ENCODE measurements at regions not wholly inside any gene's neighbourhood (a gene's known extent, or its start where the extent isn't known, plus 50 kb on each side); places are given as distances from the start of the nearest gene placed in this dataset.

GRCh38 chr13:85690368-85690767 is 108.9 kb downstream of the SLITRK6 start:
- ATAC-seq (ENCODE audit: low FRiP score in 2 of 2) = no peak

DNA sequence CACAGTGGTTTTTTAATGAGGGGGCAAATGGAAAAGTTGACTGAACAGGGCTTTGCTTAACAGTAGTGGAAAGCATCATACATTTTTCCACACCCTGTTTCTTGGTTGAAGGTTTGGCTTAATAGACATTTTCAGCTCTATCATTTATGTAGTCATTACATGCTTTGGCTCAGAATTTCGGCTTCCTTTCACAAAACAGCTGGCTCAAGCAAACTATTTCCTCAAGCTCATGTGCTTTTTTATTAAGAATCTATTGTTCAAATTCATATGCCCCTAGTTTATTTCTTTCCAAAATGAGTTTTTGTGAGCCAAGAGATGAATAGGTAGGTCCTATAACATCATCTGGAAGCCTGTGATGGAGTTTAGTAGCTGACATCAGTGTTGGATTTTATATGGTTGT is 113.8 kb downstream of the SLITRK6 start:
- no peak overlapping the region for H3K27ac ChIP-seq
- 60% methylated on average over 1 of the region's 1 CpG for whole genome bisulfite sequencing, 2 donors
- TF ChIP-seq CTCF (IDR thresholded peaks at IDR 0.05) (no peak), EP300 (IDR thresholded peaks at IDR 0.05) (no peak), POLR2A (IDR thresholded peaks at IDR 0.05) (no peak), POLR2AphosphoS5 (IDR thresholded peaks at IDR 0.05) (no peak)
- ATAC-seq (ENCODE audit: low FRiP score in 2 of 2) = no peak
- H3K36me3 ChIP-seq = no peaks in the 10 kb centered on the region
- H3K4me1 ChIP-seq = no peaks in the 10 kb centered on the region
- no peaks in the 10 kb centered on the region for H3K9me3 ChIP-seq
- DNase-seq = no peak
- no peaks in the 10 kb centered on the region for H3K27me3 ChIP-seq
- no peak overlapping the region for H3K4me3 ChIP-seq

More at GRCh38 chr13:85690368-85690767, 108.9 kb downstream of the SLITRK6 start:
- no peak overlapping the region for H3K4me3 ChIP-seq
- WGBS, 2 donors = 0 to 36% methylated on average over 1 of the region's 1 CpG
- H3K27ac ChIP-seq = no peak overlapping the region
- TF ChIP-seq CTCF (IDR thresholded peaks at IDR 0.05) = no peak
- TF ChIP-seq EP300 (IDR thresholded peaks at IDR 0.05) = no peak
- no peak for TF ChIP-seq POLR2AphosphoS5 (IDR thresholded peaks at IDR 0.05)
- TF ChIP-seq POLR2A (IDR thresholded peaks at IDR 0.05) = no peak
- no peaks in the 10 kb centered on the region for H3K9me3 ChIP-seq
- H3K27me3 ChIP-seq = no peaks in the 10 kb centered on the region
- H3K36me3 ChIP-seq = no peaks in the 10 kb centered on the region
- no peak for DNase-seq
- H3K4me1 ChIP-seq = no peaks in the 10 kb centered on the region

DNA sequence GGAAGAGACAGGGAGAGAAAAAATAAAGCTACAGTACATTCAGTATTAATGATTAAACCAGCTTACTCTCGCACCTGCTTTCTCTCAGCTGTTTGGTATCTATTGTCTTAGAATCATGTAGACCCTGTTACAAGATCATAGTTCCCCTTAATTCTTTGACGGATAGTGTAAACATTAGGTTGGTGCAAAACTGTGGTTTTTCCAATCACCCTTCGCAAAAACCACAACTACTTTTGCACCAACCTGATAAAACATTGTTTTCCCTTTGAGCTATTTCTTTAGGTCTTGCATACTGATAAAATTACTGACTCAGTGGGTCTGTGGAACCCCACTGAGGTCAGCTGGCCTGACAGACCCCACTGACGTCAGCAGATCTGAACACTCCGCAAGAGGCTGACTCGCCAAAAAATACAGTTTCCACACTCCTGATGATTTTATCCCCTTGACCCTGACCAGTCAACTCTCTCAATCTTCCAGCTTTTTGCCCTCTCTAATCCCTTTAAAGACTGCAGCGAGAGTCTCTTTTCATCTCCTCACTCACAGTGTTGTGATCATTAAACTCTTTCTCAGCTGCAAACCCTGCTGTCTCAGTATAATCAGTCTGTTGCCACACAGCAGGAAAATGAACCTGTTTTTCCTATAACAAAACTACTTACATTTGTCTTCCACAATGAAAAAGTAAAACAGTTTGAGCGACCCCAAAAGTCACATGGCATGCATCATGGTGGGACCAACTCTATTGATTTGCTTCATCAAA is 123.9 kb downstream of the SLITRK6 start:
- H3K27ac ChIP-seq = no peak overlapping the region
- TF ChIP-seq CTCF (IDR thresholded peaks at IDR 0.05) = no peak
- no peak for TF ChIP-seq EP300 (IDR thresholded peaks at IDR 0.05)
- TF ChIP-seq POLR2A (IDR thresholded peaks at IDR 0.05) = no peak
- no peak for TF ChIP-seq POLR2AphosphoS5 (IDR thresholded peaks at IDR 0.05)
- H3K36me3 ChIP-seq = no peaks in the 10 kb centered on the region
- no peak for ATAC-seq (ENCODE audit: low FRiP score in 2 of 2)
- no peaks in the 10 kb centered on the region for H3K27me3 ChIP-seq
- DNase-seq = no peak
- peaks cover 0 to 17% (median 0%) of the 10 kb centered on the region in 4 donors for H3K9me3 ChIP-seq
- 80 to 83% methylated on average over 8 of the region's 8 CpGs for WGBS, 2 donors
- H3K4me1 ChIP-seq = no peaks in the 10 kb centered on the region
- H3K4me3 ChIP-seq = no peak overlapping the region

DNA sequence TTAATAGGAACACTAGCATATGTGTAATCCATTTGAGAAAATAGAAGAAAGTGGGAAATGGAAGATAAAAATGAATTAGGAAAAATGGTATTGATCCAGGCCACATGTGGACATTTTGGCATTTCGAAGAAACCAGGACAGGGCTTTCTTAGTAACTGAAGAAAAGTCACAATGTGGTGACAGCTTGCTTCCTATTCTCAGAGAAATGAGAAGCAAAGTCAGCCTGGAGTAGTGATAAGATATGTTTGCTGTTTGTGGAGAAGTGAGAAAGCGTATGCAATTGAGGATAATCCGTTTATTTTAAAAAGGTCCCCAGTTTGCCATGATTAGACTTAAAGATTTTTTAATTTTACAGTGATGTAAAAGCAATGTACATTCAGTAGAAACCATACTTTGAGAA is 127.9 kb downstream of the SLITRK6 start:
- TF ChIP-seq POLR2A (IDR thresholded peaks at IDR 0.05) = no peak
- TF ChIP-seq POLR2AphosphoS5 (IDR thresholded peaks at IDR 0.05) = no peak
- TF ChIP-seq EP300 (IDR thresholded peaks at IDR 0.05) = no peak
- no peak for TF ChIP-seq CTCF (IDR thresholded peaks at IDR 0.05)

DNA sequence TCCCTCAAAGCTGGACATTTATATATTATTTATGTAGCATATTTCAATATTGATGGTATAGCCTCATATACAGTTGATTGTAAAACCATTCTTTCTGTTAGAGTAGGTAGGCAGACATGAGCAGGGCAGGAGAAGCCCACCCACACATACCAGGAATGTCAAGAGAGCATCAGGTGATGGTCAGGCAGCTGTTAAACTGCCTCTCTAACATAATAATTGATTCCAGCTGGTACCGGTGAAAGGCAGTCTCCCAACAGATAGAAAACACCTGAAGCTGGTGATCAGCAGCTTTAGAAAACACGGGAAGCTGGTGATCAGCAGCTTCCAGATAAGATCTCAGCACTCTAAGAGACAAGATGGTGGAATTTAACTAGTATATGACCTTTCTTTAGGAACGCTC is 132.9 kb downstream of the SLITRK6 start:
- TF ChIP-seq POLR2AphosphoS5 (IDR thresholded peaks at IDR 0.05) = no peak
- no peak for TF ChIP-seq EP300 (IDR thresholded peaks at IDR 0.05)
- TF ChIP-seq CTCF (IDR thresholded peaks at IDR 0.05) = no peak
- Histone ChIP-seq H3K36me3 (no peaks in the 10 kb centered on the region), H3K4me1 (no peaks in the 10 kb centered on the region), H3K27me3 (no peaks in the 10 kb centered on the region), H3K4me3 (no peak overlapping the region), H3K9me3 (no peaks in the 10 kb centered on the region), H3K27ac (no peak overlapping the region)
- ATAC-seq (ENCODE audit: low FRiP score in 2 of 2) = no peak
- no peak for DNase-seq
- 38 to 42% methylated on average over 3 of the region's 3 CpGs for WGBS, 2 donors

More for the DNA sequence above, 127.9 kb downstream of the SLITRK6 start:
- no peaks in the 10 kb centered on the region for H3K36me3 ChIP-seq
- ATAC-seq (ENCODE audit: low FRiP score in 2 of 2) (no peak), DNase-seq (no peak)
- no peak overlapping the region for H3K4me3 ChIP-seq
- H3K4me1 ChIP-seq = no peaks in the 10 kb centered on the region
- peaks cover 0 to 12% (median 0%) of the 10 kb centered on the region in 4 donors for H3K9me3 ChIP-seq
- 84 to 87% methylated on average over 3 of the region's 3 CpGs for WGBS, 2 donors
- no peaks in the 10 kb centered on the region for H3K27me3 ChIP-seq
- H3K27ac ChIP-seq = no peak overlapping the region

Measured in upper lobe of left lung (tissue), 6 donors.